GM23338 (cell line): ENCODE measurements at regions not wholly inside any gene's neighbourhood (a gene's known extent, or its start where the extent isn't known, plus 50 kb on each side); places are given as distances from the start of the nearest gene placed in this dataset.

Experiments
- REST ChIP-seq: IDR thresholded peaks from one replicate; pipeline ENCODE4 v1.6.1; 2018; ENCODE audit warnings: antibody characterized with exemption; ENCODE audit not compliant: unreplicated experiment

DNA sequence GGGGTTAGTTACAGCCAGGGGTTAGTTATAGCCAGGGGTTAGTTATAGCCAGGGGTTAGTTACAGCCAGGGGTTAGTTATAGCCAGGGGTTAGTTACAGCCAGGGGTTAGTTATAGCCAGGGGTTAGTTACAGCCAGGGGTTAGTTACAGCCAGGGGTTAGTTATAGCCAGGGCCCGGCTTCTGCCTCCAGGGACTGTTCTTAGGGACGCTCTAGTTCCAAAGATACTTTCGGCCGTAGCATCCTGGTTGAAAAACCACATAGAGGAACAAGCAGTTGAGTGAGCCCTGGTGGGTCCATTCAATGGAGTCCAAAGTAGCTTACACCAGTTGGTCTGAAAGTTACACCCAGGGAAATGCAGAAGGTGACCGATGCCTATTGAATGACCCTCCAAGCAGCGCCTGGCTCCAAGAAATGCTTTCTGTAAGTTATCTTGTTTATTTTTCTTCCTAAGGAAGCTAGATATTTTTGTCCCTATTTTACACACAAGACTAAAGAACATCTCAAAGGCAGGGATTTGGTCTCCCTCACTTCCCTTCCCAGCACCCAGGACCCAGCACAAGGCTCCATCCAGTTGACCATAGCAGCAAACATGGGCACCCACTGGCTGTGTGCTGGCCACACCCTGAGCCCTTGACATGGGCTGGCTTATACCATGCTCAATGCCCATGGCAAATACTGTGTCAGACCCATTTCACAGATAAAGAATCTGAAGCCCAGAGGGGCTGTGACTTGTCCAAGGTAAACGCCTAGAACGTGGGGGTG, 49.7 kb upstream of the SHISAL1 start (continued):
- TF ChIP-seq REST = no peak
